Caco-2 (cell line): ENCODE measurements at regions not wholly inside any gene's neighbourhood (a gene's known extent, or its start where the extent isn't known, plus 50 kb on each side); places are given as distances from the start of the nearest gene placed in this dataset.
"Not testable (repeated sequence)": the region's sequence is repeated elsewhere in the genome, so short reads cannot be mapped to it uniquely, and the experiment has no call there.

Source experiments
- BruUV-seq: library from RNA; stranded (reverse); fragments of 400-500 nt; replicated peaks from 2 replicates; lab custom pipeline; 2021; lab: Mats Ljungman, UMichigan
- CTCF ChIA-PET: fragments of 300-600 bp; sonication (Branson Sonifier 250); formaldehyde crosslinking; loops from one replicate; lab custom pipeline; 2022; ENCODE audit warnings: antibody characterized with exemption; lab: Charles Lee
- POLR2A ChIA-PET: fragments of 300-600 bp; sonication (Branson Sonifier 250); formaldehyde crosslinking; loops from one replicate; lab custom pipeline; 2022; ENCODE audit warnings: antibody characterized with exemption; lab: Charles Lee
- DNase-seq, 2 experiments: peaks; one replicate each; pipeline versions ENCODE4 v3.0.0 to v3.0.0-alpha.2; 2020 to 2022
- H3K27me3 ChIP-seq: replicated peaks from 2 replicates; pipeline ENCODE4 v1.6.0; 2011; ENCODE audit warnings: low read length; ENCODE audit not compliant: control insufficient read depth, insufficient read depth
- H3K36me3 ChIP-seq: 2 replicates; pipeline ENCODE4 v1.5.1; 2011; ENCODE audit warnings: low read length; ENCODE audit not compliant: control insufficient read depth, insufficient read depth
- H3K4me1 ChIP-seq: fragments of 250-450 bp; sonication (Bioruptor Pico); 2 replicates; pipeline ENCODE4 v1.5.1; 2020; ENCODE audit warnings: mild to moderate bottlenecking
- H3K4me3 ChIP-seq: 2 replicates; pipeline ENCODE4 v1.5.1; 2011; ENCODE audit warnings: low read depth, mild to moderate bottlenecking, control low read depth, low read length
- H3K9me3 ChIP-seq: fragments of 250-450 bp; sonication (Bioruptor Pico); 2 replicates; pipeline ENCODE4 v1.5.1; 2020; ENCODE audit warnings: mild to moderate bottlenecking, moderate library complexity
- H3K27ac Mint-ChIP-seq: one replicate; pipeline ENCODE4 v1.8.0; 2022; ENCODE audit warnings: mixed read lengths; ENCODE audit not compliant: unreplicated experiment
- H3K27me3 Mint-ChIP-seq: one replicate; pipeline ENCODE4 v1.8.0; 2022; ENCODE audit warnings: mixed read lengths; ENCODE audit not compliant: insufficient read depth, unreplicated experiment
- H3K36me3 Mint-ChIP-seq: one replicate; pipeline ENCODE4 v1.8.0; 2022; ENCODE audit warnings: mild to moderate bottlenecking, mixed read lengths; ENCODE audit not compliant: insufficient read depth, unreplicated experiment
- H3K4me1 Mint-ChIP-seq: one replicate; pipeline ENCODE4 v1.8.0; 2022; ENCODE audit warnings: low read depth, mixed read lengths; ENCODE audit not compliant: unreplicated experiment
- H3K4me3 Mint-ChIP-seq: one replicate; pipeline ENCODE4 v1.8.0; 2022; ENCODE audit warnings: mild to moderate bottlenecking, moderate library complexity, mixed read lengths; ENCODE audit not compliant: unreplicated experiment
- H3K9me3 Mint-ChIP-seq: one replicate; pipeline ENCODE4 v1.8.0; 2022; ENCODE audit warnings: mixed read lengths; ENCODE audit not compliant: unreplicated experiment
- CTCF ChIP-seq, 2 experiments: fragments of 200-600 bp in 1 of 2; IDR thresholded peaks; 1 replicate in 1 of 2; 2 replicates in 1 of 2; pipeline versions ENCODE4 v1.5.1 to v1.8.0; 2011 to 2022; ENCODE audit warnings: antibody characterized with exemption in 1 of 2, control low read depth in 1 of 2, inconsistent platforms in 1 of 2, low read depth in 1 of 2, low read length in 1 of 2, mild to moderate bottlenecking in 1 of 2, moderate library complexity in 1 of 2; ENCODE audit not compliant: insufficient read depth in 1 of 2, severe bottlenecking in 1 of 2, unreplicated experiment in 1 of 2
- intact Hi-C: fragments of 100-400 bp; cut with micrococcal nuclease; formaldehyde crosslinking; loops from one replicate; pipeline ENCODE4 v1.10.0; 2022; ENCODE audit not compliant: unreplicated experiment

- Histone ChIP-seq H3K36me3 (no peaks in the 10 kb centered on the region), H3K9me3 (no peaks in the 10 kb centered on the region), H3K27me3 (no peaks in the 10 kb centered on the region), H3K4me3 (no peak overlapping the region), H3K4me1 (peaks cover 15% of the 10 kb centered on the region; the same call in 1 of the 2 replicates)
- POLR2A ChIA-PET: no interaction called here
- Mint-ChIP-seq H3K4me3 (peak overlapping the region; percentile 32), H3K4me1 (peaks cover 12% of the 10 kb centered on the region), H3K36me3 (no peaks in the 10 kb centered on the region), H3K27ac (no peak overlapping the region), H3K9me3 (peaks cover 17% of the 10 kb centered on the region), H3K27me3 (no peaks in the 10 kb centered on the region)
- peak; percentile 37 to 40 for TF ChIP-seq CTCF (IDR thresholded peaks at IDR 0.05; ENCODE audit: insufficient read depth in 1 of 2, low read depth in 1 of 2, low read length in 1 of 2, severe bottlenecking in 1 of 2, unreplicated experiment in 1 of 2)
- intact Hi-C loops: loop anchor here (1.0 to 5.0 kb wide), 3 partner anchors 81 to 178 kb away; no protein-coding TSS in a partner anchor
- CTCF ChIA-PET: no interaction called here
- peak in 1 of 2 experiments; percentile 50 for DNase-seq
- BruUV-seq: no TSS peak
These were observed 216.5 kb downstream of the CDCA7 start for GRCh38 chr2:173571021-173571821.

GRCh38 chr2:173571887-173572680, 217.4 kb downstream of the CDCA7 start:
- H3K36me3 ChIP-seq: no peaks in the 10 kb centered on the region
- DNase-seq: no peak
- ChIA-PET CTCF (interaction anchor here (0.7 kb wide), 1 partner anchor 341 kb away, joined by 3 read pairs; no protein-coding TSS in a partner anchor), POLR2A (no interaction called here)
- intact Hi-C loops: loop anchor here (1.0 to 5.0 kb wide), 3 partner anchors 80 to 177 kb away; no protein-coding TSS in a partner anchor
- no peaks in the 10 kb centered on the region for H3K27me3 ChIP-seq
- no peak for TF ChIP-seq CTCF (IDR thresholded peaks at IDR 0.05; ENCODE audit: insufficient read depth in 1 of 2, low read depth in 1 of 2, low read length in 1 of 2, severe bottlenecking in 1 of 2, unreplicated experiment in 1 of 2)
- H3K9me3 ChIP-seq: no peaks in the 10 kb centered on the region
- peaks cover 17% of the 10 kb centered on the region for H3K9me3 Mint-ChIP-seq
- no peaks in the 10 kb centered on the region for H3K36me3 Mint-ChIP-seq
- no peak overlapping the region for H3K27ac Mint-ChIP-seq
- no peak overlapping the region for H3K4me3 ChIP-seq
- H3K4me1 ChIP-seq: peaks cover 15% of the 10 kb centered on the region; the same call in 1 of the 2 replicates
- BruUV-seq: no TSS peak
- H3K4me3 Mint-ChIP-seq: peak overlapping the region; percentile 32
- H3K4me1 Mint-ChIP-seq: peaks cover 12% of the 10 kb centered on the region
- no peaks in the 10 kb centered on the region for H3K27me3 Mint-ChIP-seq

- ChIA-PET CTCF (interaction anchor here (0.7 kb wide), 1 partner anchor 340 kb away, joined by 3 read pairs; no protein-coding TSS in a partner anchor), POLR2A (no interaction called here)
- H3K4me1 Mint-ChIP-seq: peaks cover 12% of the 10 kb centered on the region
- H3K27me3 ChIP-seq: no peaks in the 10 kb centered on the region
- no peaks in the 10 kb centered on the region for H3K27me3 Mint-ChIP-seq
- no peak overlapping the region for H3K27ac Mint-ChIP-seq
- no peak for TF ChIP-seq CTCF (IDR thresholded peaks at IDR 0.05; ENCODE audit: insufficient read depth in 1 of 2, low read depth in 1 of 2, low read length in 1 of 2, severe bottlenecking in 1 of 2, unreplicated experiment in 1 of 2)
- no peaks in the 10 kb centered on the region for H3K36me3 ChIP-seq
- no peak overlapping the region for H3K4me3 ChIP-seq
- peaks cover 15% of the 10 kb centered on the region; the same call in 1 of the 2 replicates for H3K4me1 ChIP-seq
- intact Hi-C loops: loop anchor here (5.0 kb wide), 1 partner anchor 79 kb away; no protein-coding TSS in a partner anchor
- no peaks in the 10 kb centered on the region for H3K9me3 ChIP-seq
- DNase-seq: no peak
- no TSS peak for BruUV-seq
- no peaks in the 10 kb centered on the region for H3K36me3 Mint-ChIP-seq
- H3K4me3 Mint-ChIP-seq: no peak overlapping the region
- peaks cover 17% of the 10 kb centered on the region for H3K9me3 Mint-ChIP-seq
These were observed 218.2 kb downstream of the CDCA7 start for GRCh38 chr2:173572848-173573247.

GRCh38 chr2:173573782-173574181, 219.1 kb downstream of the CDCA7 start:
- CTCF ChIA-PET, DNase-seq, H3K4me3 ChIP-seq, H3K27me3 ChIP-seq, H3K4me3 Mint-ChIP-seq, H3K9me3 ChIP-seq, POLR2A ChIA-PET, BruUV-seq, H3K36me3 Mint-ChIP-seq, H3K27me3 Mint-ChIP-seq, H3K27ac Mint-ChIP-seq, H3K36me3 ChIP-seq: not testable (repeated sequence)
- Mint-ChIP-seq H3K4me1 (peaks cover 12% of the 10 kb centered on the region), H3K9me3 (peaks cover 17% of the 10 kb centered on the region)
- peaks cover 15% of the 10 kb centered on the region; the same call in 1 of the 2 replicates for H3K4me1 ChIP-seq
- intact Hi-C loops: loop anchor here (5.0 kb wide), 1 partner anchor 79 kb away; no protein-coding TSS in a partner anchor
